OCI-LY3 (cell line): ENCODE measurements at regions not wholly inside any gene's neighbourhood (a gene's known extent, or its start where the extent isn't known, plus 50 kb on each side); places are given as distances from the start of the nearest gene placed in this dataset.

Experiments used
- CTCF ChIP-seq: fragments of 200-600, 300-600 bp; sonication (generic); IDR thresholded peaks from 2 replicates; pipeline ENCODE4 v1.5.1; 2014; ENCODE audit warnings: antibody characterized with exemption, low read length, low read depth
- EZH2phosphoT487 ChIP-seq: fragments of 200-600 bp; shearing (Covaris generic); IDR thresholded peaks from 2 replicates; pipeline ENCODE4 v1.6.1; 2018; ENCODE audit warnings: antibody characterized with exemption, mixed run types, low read depth

- TF ChIP-seq CTCF: no peak
- TF ChIP-seq EZH2phosphoT487: no peak
Observed at GRCh38 chr14:88975926-88976325, 151.5 kb downstream of the TTC8 start.
